ENCODE measurements at regions not wholly inside any gene's neighbourhood (a gene's known extent, or its start where the extent isn't known, plus 50 kb on each side); places are given as distances from the start of the nearest gene placed in this dataset.

GRCh38 chr2:191526091-191526490 is 151.8 kb upstream of the NABP1 start:
- intact Hi-C loops (cut with micrococcal nuclease) = loop anchor here (10.0 kb wide), 1 partner anchor 281 kb away; the partner anchor contains the start of gene MYO1B
- Mint-ChIP-seq H3K4me3 (no peak overlapping the region), H3K4me1 (ENCODE audit: low read depth) (no peaks in the 10 kb centered on the region), H3K36me3 (ENCODE audit: low read depth) (no peaks in the 10 kb centered on the region), H3K27me3 (ENCODE audit: insufficient read depth) (no peaks in the 10 kb centered on the region), H3K9me3 (no peaks in the 10 kb centered on the region), H3K27ac (no peak overlapping the region)
- DNase-seq (ENCODE audit: low spot score) = no peak

- no peak overlapping the region for H3K4me3 Mint-ChIP-seq
Measured at GRCh38 chr2:191526536-191526935, 151.4 kb upstream of the NABP1 start.

GRCh38 chr2:191526953-191527556 is 150.9 kb upstream of the NABP1 start:
- Mint-ChIP-seq H3K27me3 (ENCODE audit: insufficient read depth) (no peaks in the 10 kb centered on the region), H3K4me1 (ENCODE audit: low read depth) (no peaks in the 10 kb centered on the region), H3K9me3 (no peaks in the 10 kb centered on the region), H3K4me3 (no peak overlapping the region), H3K36me3 (ENCODE audit: low read depth) (no peaks in the 10 kb centered on the region), H3K27ac (no peak overlapping the region)
- intact Hi-C loops (cut with micrococcal nuclease) = loop anchor here (10.0 kb wide), 1 partner anchor 282 kb away; the partner anchor contains the start of gene MYO1B
- no peak for DNase-seq (ENCODE audit: low spot score)

More at GRCh38 chr2:191526536-191526935, 151.4 kb upstream of the NABP1 start:
- Mint-ChIP-seq H3K27me3 (ENCODE audit: insufficient read depth) (no peaks in the 10 kb centered on the region), H3K27ac (no peak overlapping the region), H3K4me1 (ENCODE audit: low read depth) (no peaks in the 10 kb centered on the region), H3K36me3 (ENCODE audit: low read depth) (no peaks in the 10 kb centered on the region), H3K9me3 (no peaks in the 10 kb centered on the region)
- no peak for DNase-seq (ENCODE audit: low spot score)
- intact Hi-C loops (cut with micrococcal nuclease) = loop anchor here (10.0 kb wide), 1 partner anchor 282 kb away; the partner anchor contains the start of gene MYO1B

DNA sequence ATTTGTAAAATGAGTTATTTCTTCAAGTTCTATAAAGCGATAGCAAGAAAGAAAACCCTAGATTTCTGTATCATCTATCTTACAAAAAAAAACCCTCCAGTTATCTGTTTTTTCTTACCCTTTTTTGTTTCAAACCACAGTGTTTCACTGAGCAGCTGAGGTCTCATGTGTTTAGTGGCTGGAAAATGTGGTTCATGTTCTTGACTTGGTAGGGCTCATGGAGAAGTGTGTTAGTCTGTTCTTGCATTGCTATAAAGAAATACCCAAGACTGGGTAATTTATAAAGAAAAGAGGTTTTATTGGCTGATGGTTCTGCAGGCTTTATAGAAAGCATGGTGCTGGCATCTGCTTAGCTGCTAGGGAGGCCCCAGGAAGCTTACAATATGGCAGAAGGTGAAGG is 147.3 kb upstream of the NABP1 start:
- no peaks in the 10 kb centered on the region for H3K9me3 Mint-ChIP-seq
- no peak overlapping the region for H3K4me3 Mint-ChIP-seq
- no peaks in the 10 kb centered on the region for H3K27me3 Mint-ChIP-seq (ENCODE audit: insufficient read depth)
- no peak for DNase-seq (ENCODE audit: low spot score)
- H3K27ac Mint-ChIP-seq = no peak overlapping the region
- intact Hi-C loops (cut with micrococcal nuclease) = no loop called here
- no peaks in the 10 kb centered on the region for H3K4me1 Mint-ChIP-seq (ENCODE audit: low read depth)
- no peaks in the 10 kb centered on the region for H3K36me3 Mint-ChIP-seq (ENCODE audit: low read depth)

DNA sequence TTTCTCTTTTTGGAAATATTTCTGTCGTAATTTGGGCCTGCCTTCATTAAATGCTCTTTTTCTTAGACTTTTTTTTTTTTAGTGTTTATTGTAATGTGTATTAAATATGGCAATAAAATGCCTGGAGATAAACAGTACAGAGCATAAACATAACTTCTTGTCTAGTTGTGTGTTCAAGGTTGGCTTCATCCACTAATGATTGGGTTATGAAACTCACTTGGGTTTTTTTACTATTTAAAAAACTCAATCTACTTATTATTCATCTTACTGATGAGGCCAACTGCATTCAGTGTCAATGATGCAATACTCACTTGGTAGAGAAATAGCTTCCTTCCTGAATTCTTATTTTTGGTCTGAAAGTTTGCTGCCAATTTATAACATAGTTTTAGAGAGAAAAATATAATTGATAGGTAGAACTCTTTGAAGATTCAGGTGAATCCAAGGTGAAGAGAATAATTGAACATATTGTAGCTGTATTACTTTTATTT is 144.2 kb upstream of the NABP1 start:
- H3K36me3 Mint-ChIP-seq (ENCODE audit: low read depth) = no peaks in the 10 kb centered on the region
- intact Hi-C loops (cut with micrococcal nuclease) = no loop called here
- no peaks in the 10 kb centered on the region for H3K4me1 Mint-ChIP-seq (ENCODE audit: low read depth)
- DNase-seq (ENCODE audit: low spot score) = no peak
- no peaks in the 10 kb centered on the region for H3K9me3 Mint-ChIP-seq
- H3K27me3 Mint-ChIP-seq (ENCODE audit: insufficient read depth) = peaks cover 3% of the 10 kb centered on the region
- H3K4me3 Mint-ChIP-seq = no peak overlapping the region
- H3K27ac Mint-ChIP-seq = no peak overlapping the region

DNA sequence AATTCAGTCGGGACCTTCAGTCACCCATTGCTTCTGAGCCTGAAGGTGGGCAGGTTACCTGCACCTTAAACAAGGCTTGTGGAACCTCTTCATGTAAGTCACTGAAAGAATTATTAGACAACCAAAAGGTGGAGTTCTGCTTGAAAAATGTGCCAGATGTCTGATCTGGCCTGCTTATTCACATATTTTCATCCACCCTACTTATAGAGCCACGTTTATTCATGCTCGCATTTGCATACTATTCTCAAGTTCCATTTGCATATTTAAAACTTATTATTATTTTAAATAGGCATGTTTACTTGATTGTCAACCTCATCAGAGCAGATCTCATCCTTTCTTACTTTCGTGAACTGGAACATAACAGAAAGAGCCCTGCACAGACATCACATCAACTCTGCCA is 140.0 kb upstream of the NABP1 start:
- no peak for DNase-seq (ENCODE audit: low spot score)
- no peaks in the 10 kb centered on the region for H3K36me3 Mint-ChIP-seq (ENCODE audit: low read depth)
- no peaks in the 10 kb centered on the region for H3K4me1 Mint-ChIP-seq (ENCODE audit: low read depth)
- no peak overlapping the region for H3K4me3 Mint-ChIP-seq
- peaks cover 9% of the 10 kb centered on the region for H3K27me3 Mint-ChIP-seq (ENCODE audit: insufficient read depth)
- no peak overlapping the region for H3K27ac Mint-ChIP-seq
- intact Hi-C loops (cut with micrococcal nuclease) = no loop called here
- H3K9me3 Mint-ChIP-seq = no peaks in the 10 kb centered on the region

- Mint-ChIP-seq H3K27ac (no peak overlapping the region), H3K9me3 (no peaks in the 10 kb centered on the region), H3K4me3 (no peak overlapping the region), H3K27me3 (ENCODE audit: insufficient read depth) (peaks cover 9% of the 10 kb centered on the region), H3K4me1 (ENCODE audit: low read depth) (no peaks in the 10 kb centered on the region), H3K36me3 (ENCODE audit: low read depth) (no peaks in the 10 kb centered on the region)
- DNase-seq (ENCODE audit: low spot score) = no peak
- intact Hi-C loops (cut with micrococcal nuclease) = no loop called here
Measured at GRCh38 chr2:191538334-191538903, 139.5 kb upstream of the NABP1 start.

- intact Hi-C loops (cut with micrococcal nuclease) = no loop called here
- H3K4me3 Mint-ChIP-seq = no peak overlapping the region
- H3K27ac Mint-ChIP-seq = no peak overlapping the region
- no peaks in the 10 kb centered on the region for H3K4me1 Mint-ChIP-seq (ENCODE audit: low read depth)
- DNase-seq (ENCODE audit: low spot score) = no peak
- peaks cover 9% of the 10 kb centered on the region for H3K27me3 Mint-ChIP-seq (ENCODE audit: insufficient read depth)
- no peaks in the 10 kb centered on the region for H3K9me3 Mint-ChIP-seq
- H3K36me3 Mint-ChIP-seq (ENCODE audit: low read depth) = no peaks in the 10 kb centered on the region
Measured at GRCh38 chr2:191539068-191539467, 138.9 kb upstream of the NABP1 start.

GRCh38 chr2:191540681-191541080 is 137.3 kb upstream of the NABP1 start:
- no peak for DNase-seq (ENCODE audit: low spot score)
- intact Hi-C loops (cut with micrococcal nuclease) = no loop called here
- H3K27me3 Mint-ChIP-seq (ENCODE audit: insufficient read depth) = peaks cover 9% of the 10 kb centered on the region
- no peaks in the 10 kb centered on the region for H3K36me3 Mint-ChIP-seq (ENCODE audit: low read depth)
- no peak overlapping the region for H3K27ac Mint-ChIP-seq
- H3K4me1 Mint-ChIP-seq (ENCODE audit: low read depth) = no peaks in the 10 kb centered on the region
- no peaks in the 10 kb centered on the region for H3K9me3 Mint-ChIP-seq
- H3K4me3 Mint-ChIP-seq = no peak overlapping the region

- Mint-ChIP-seq H3K36me3 (ENCODE audit: low read depth) (no peaks in the 10 kb centered on the region), H3K4me1 (ENCODE audit: low read depth) (no peaks in the 10 kb centered on the region), H3K4me3 (no peak overlapping the region), H3K27ac (no peak overlapping the region), H3K9me3 (no peaks in the 10 kb centered on the region), H3K27me3 (ENCODE audit: insufficient read depth) (peaks cover 6% of the 10 kb centered on the region)
- intact Hi-C loops (cut with micrococcal nuclease) = no loop called here
- no peak for DNase-seq (ENCODE audit: low spot score)
Measured at GRCh38 chr2:191543708-191544107, 134.2 kb upstream of the NABP1 start.

DNA sequence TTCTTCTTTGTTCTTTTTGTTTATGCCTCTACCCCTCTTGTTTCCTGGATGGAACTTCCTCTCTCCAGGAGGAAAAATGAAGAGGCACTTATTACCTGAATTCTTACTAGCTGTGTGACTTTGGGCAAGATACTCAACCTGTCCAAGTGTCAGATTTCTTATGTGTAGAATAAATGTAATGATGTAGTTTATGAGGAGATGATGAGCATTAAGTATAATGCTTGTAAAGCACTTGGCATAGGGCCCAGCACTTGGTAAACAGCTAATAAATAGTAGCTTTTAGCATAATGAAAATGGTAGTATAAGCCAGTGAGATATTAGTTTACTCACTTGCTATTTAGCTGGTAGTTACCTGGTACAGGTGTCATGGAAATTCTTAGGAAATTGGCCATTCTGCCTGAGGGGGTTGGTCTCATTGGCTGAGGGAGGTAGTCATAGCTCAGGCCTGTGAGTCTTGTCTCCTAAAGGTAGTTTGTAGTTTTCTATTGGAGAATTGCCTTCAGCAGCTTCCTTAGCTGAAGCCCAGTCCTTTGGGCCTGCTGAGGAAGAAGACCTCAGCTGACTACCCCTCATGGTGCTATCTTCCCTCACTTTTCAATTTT is 133.4 kb upstream of the NABP1 start:
- H3K4me1 Mint-ChIP-seq (ENCODE audit: low read depth) = no peaks in the 10 kb centered on the region
- H3K36me3 Mint-ChIP-seq (ENCODE audit: low read depth) = no peaks in the 10 kb centered on the region
- DNase-seq (ENCODE audit: low spot score) = no peak
- H3K27me3 Mint-ChIP-seq (ENCODE audit: insufficient read depth) = peaks cover 7% of the 10 kb centered on the region
- no peaks in the 10 kb centered on the region for H3K9me3 Mint-ChIP-seq
- intact Hi-C loops (cut with micrococcal nuclease) = no loop called here
- H3K4me3 Mint-ChIP-seq = no peak overlapping the region
- H3K27ac Mint-ChIP-seq = no peak overlapping the region

DNA sequence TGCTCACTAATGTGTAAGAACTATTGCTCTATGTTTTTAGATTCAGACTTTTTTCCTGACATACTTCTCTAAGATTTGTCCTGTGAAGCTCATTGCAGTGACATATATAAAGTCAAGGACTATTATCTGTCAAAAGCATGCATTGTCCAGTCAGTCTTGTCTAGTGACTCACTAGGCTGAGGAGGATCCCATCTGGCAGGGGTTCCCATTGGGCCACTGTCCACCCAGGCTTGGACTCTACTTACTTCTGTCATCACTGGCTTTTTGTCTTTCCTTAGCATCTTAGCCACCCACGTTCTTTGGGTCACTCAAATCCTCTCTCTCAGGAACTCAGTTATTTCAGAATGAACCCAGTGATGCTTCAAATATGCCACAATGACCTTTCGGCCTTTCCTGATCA is 132.6 kb upstream of the NABP1 start:
- H3K27ac Mint-ChIP-seq = no peak overlapping the region
- no peaks in the 10 kb centered on the region for H3K4me1 Mint-ChIP-seq (ENCODE audit: low read depth)
- no peak overlapping the region for H3K4me3 Mint-ChIP-seq
- no peaks in the 10 kb centered on the region for H3K9me3 Mint-ChIP-seq
- DNase-seq (ENCODE audit: low spot score) = no peak
- no peaks in the 10 kb centered on the region for H3K36me3 Mint-ChIP-seq (ENCODE audit: low read depth)
- H3K27me3 Mint-ChIP-seq (ENCODE audit: insufficient read depth) = peaks cover 12% of the 10 kb centered on the region
- intact Hi-C loops (cut with micrococcal nuclease) = no loop called here

- Mint-ChIP-seq H3K27me3 (ENCODE audit: insufficient read depth) (peaks cover 28% of the 10 kb centered on the region), H3K9me3 (no peaks in the 10 kb centered on the region), H3K27ac (no peak overlapping the region), H3K36me3 (ENCODE audit: low read depth) (peaks cover 2% of the 10 kb centered on the region), H3K4me1 (ENCODE audit: low read depth) (peaks cover 5% of the 10 kb centered on the region), H3K4me3 (no peak overlapping the region)
- intact Hi-C loops (cut with micrococcal nuclease) = no loop called here
- DNase-seq (ENCODE audit: low spot score) = no peak
Measured at GRCh38 chr2:191552066-191552465, 125.9 kb upstream of the NABP1 start.

All from activated T-helper 1 cell treated with anti-CD3 and anti-CD28 coated beads, Interleukin-12 subunit alpha, Interleukin-12 subunit beta, Interleukin-2, Interleukin-4 antibody, amounts not matched to agents 30 ng/mL and 10 ng/mL and 1 ng/mL, durations not matched to agents 14 hours and 24 hours and 36 hours (primary cell).